ENCODE measurements at regions not wholly inside any gene's neighbourhood (a gene's known extent, or its start where the extent isn't known, plus 50 kb on each side); places are given as distances from the start of the nearest gene placed in this dataset.

GRCh38 chr10:61183967-61184366 is 240.0 kb upstream of the RHOBTB1 start:
- DNase-seq (no peak), ATAC-seq (no peak)
- no peak overlapping the region for H3K4me2 ChIP-seq (ENCODE audit: low read length)
- no peak overlapping the region for H2AFZ ChIP-seq (ENCODE audit: low read length)
- H3K9me2 ChIP-seq (replicated peaks; ENCODE audit: low read length): no peaks in the 10 kb centered on the region
- no peaks in the 10 kb centered on the region for H3K36me3 ChIP-seq (ENCODE audit: low read depth, low read length)
- H3K27me3 ChIP-seq (ENCODE audit: low read length): no peaks in the 10 kb centered on the region
- intact Hi-C loops (cut with micrococcal nuclease): no loop called here
- BruUV-seq (replicated peaks): no TSS peak
- no peak overlapping the region for H3K4me3 ChIP-seq (ENCODE audit: low read length)
- H3F3A ChIP-seq (ENCODE audit: low read length, unreplicated experiment): no peaks in the 10 kb centered on the region
- H4K20me1 ChIP-seq (ENCODE audit: low read length): no peaks in the 10 kb centered on the region
- TF ChIP-seq EZH2 (IDR thresholded peaks at IDR 0.05; ENCODE audit: low read length, unreplicated experiment) (no peak), EZH2phosphoT487 (IDR thresholded peaks at IDR 0.05; ENCODE audit: borderline replicate concordance, low read length) (no peak), CTCF (conservative IDR thresholded peaks at IDR 0.05; ENCODE audit: low read depth, low read length) (no peak)
- no peaks in the 10 kb centered on the region for H3K4me1 ChIP-seq (ENCODE audit: insufficient read depth, low read length)
- no peak overlapping the region for H3K27ac ChIP-seq (ENCODE audit: low read length)
- no peak overlapping the region for H3K9ac ChIP-seq (ENCODE audit: low read length)
- POLR2A ChIA-PET (ENCODE audit: unreplicated experiment): interaction anchor here (0.6 kb wide), 1 partner anchor 652 kb away, joined by 6 read pairs; no protein-coding TSS in a partner anchor
- no peaks in the 10 kb centered on the region for H3K79me2 ChIP-seq (ENCODE audit: low read length)
- no peaks in the 10 kb centered on the region for H3K9me3 ChIP-seq (ENCODE audit: low read length)
- CTCF ChIA-PET: no interaction called here

DNA sequence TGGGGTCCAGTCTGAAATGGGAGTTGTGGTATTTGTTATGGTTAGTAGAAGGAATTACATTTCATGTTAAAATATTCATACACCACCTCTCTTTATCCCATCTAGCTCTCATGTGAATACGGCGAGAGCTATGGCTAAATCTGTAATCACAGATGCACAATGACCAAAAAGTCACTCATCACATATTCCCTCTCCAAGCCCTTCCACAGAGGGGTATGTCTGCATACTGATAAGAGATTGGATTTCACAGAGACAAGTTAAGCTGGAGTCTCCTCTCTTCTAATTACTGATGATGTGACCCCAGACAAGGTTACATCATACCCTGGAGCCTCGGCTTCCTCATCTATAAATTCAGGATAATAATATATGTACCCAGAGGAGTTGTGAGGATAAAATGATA is 237.8 kb upstream of the RHOBTB1 start:
- POLR2A ChIA-PET (ENCODE audit: unreplicated experiment): no interaction called here
- no TSS peak for BruUV-seq (replicated peaks)
- Histone ChIP-seq H3K79me2 (ENCODE audit: low read length) (no peaks in the 10 kb centered on the region), H2AFZ (ENCODE audit: low read length) (no peak overlapping the region), H3K27ac (ENCODE audit: low read length) (no peak overlapping the region), H3K9me3 (ENCODE audit: low read length) (no peaks in the 10 kb centered on the region), H3K27me3 (ENCODE audit: low read length) (no peaks in the 10 kb centered on the region), H3F3A (ENCODE audit: low read length, unreplicated experiment) (no peaks in the 10 kb centered on the region), H3K4me3 (ENCODE audit: low read length) (no peak overlapping the region), H3K9ac (ENCODE audit: low read length) (no peak overlapping the region), H3K36me3 (ENCODE audit: low read depth, low read length) (no peaks in the 10 kb centered on the region), H4K20me1 (ENCODE audit: low read length) (no peaks in the 10 kb centered on the region), H3K4me1 (ENCODE audit: insufficient read depth, low read length) (no peaks in the 10 kb centered on the region), H3K9me2 (replicated peaks; ENCODE audit: low read length) (no peaks in the 10 kb centered on the region), H3K4me2 (ENCODE audit: low read length) (no peak overlapping the region)
- CTCF ChIA-PET: no interaction called here
- ATAC-seq (no peak), DNase-seq (no peak)
- no peak for TF ChIP-seq EZH2 (IDR thresholded peaks at IDR 0.05; ENCODE audit: low read length, unreplicated experiment)
- no peak for TF ChIP-seq EZH2phosphoT487 (IDR thresholded peaks at IDR 0.05; ENCODE audit: borderline replicate concordance, low read length)
- no peak for TF ChIP-seq CTCF (conservative IDR thresholded peaks at IDR 0.05; ENCODE audit: low read depth, low read length)
- intact Hi-C loops (cut with micrococcal nuclease): no loop called here

- no peak overlapping the region for H3K9ac ChIP-seq (ENCODE audit: low read length)
- intact Hi-C loops (cut with micrococcal nuclease): no loop called here
- no peaks in the 10 kb centered on the region for H3K9me3 ChIP-seq (ENCODE audit: low read length)
- H3K4me3 ChIP-seq (ENCODE audit: low read length): no peak overlapping the region
- ChIA-PET CTCF (no interaction called here), POLR2A (ENCODE audit: unreplicated experiment) (no interaction called here)
- no peak overlapping the region for H3K4me2 ChIP-seq (ENCODE audit: low read length)
- no peaks in the 10 kb centered on the region for H3F3A ChIP-seq (ENCODE audit: low read length, unreplicated experiment)
- ATAC-seq (no peak), DNase-seq (no peak)
- no peaks in the 10 kb centered on the region for H3K79me2 ChIP-seq (ENCODE audit: low read length)
- BruUV-seq (replicated peaks): no TSS peak
- TF ChIP-seq EZH2phosphoT487 (IDR thresholded peaks at IDR 0.05; ENCODE audit: borderline replicate concordance, low read length) (no peak), EZH2 (IDR thresholded peaks at IDR 0.05; ENCODE audit: low read length, unreplicated experiment) (no peak), CTCF (conservative IDR thresholded peaks at IDR 0.05; ENCODE audit: low read depth, low read length) (no peak)
- H2AFZ ChIP-seq (ENCODE audit: low read length): no peak overlapping the region
- no peaks in the 10 kb centered on the region for H4K20me1 ChIP-seq (ENCODE audit: low read length)
- H3K27ac ChIP-seq (ENCODE audit: low read length): no peak overlapping the region
- H3K27me3 ChIP-seq (ENCODE audit: low read length): no peaks in the 10 kb centered on the region
- no peaks in the 10 kb centered on the region for H3K4me1 ChIP-seq (ENCODE audit: insufficient read depth, low read length)
- no peaks in the 10 kb centered on the region for H3K36me3 ChIP-seq (ENCODE audit: low read depth, low read length)
- H3K9me2 ChIP-seq (replicated peaks; ENCODE audit: low read length): no peaks in the 10 kb centered on the region
Measured at GRCh38 chr10:61179771-61180170, 235.8 kb upstream of the RHOBTB1 start.
